GM23248 (cell line): ENCODE measurements at regions not wholly inside any gene's neighbourhood (a gene's known extent, or its start where the extent isn't known, plus 50 kb on each side); places are given as distances from the start of the nearest gene placed in this dataset.

Experiments
- EZH2 ChIP-seq: fragments of 200-600 bp; sonication (generic); IDR thresholded peaks from 2 replicates; pipeline ENCODE4 v1.6.1; 2018; ENCODE audit warnings: antibody characterized with exemption, mild to moderate bottlenecking; ENCODE audit not compliant: insufficient read depth, poor library complexity, severe bottlenecking
- EZH2phosphoT487 ChIP-seq: fragments of 200-600 bp; sonication (generic); IDR thresholded peaks from 2 replicates; pipeline ENCODE4 v1.6.1; 2018; ENCODE audit warnings: antibody characterized with exemption, moderate library complexity, mild to moderate bottlenecking, low read depth; ENCODE audit not compliant: insufficient read depth

DNA sequence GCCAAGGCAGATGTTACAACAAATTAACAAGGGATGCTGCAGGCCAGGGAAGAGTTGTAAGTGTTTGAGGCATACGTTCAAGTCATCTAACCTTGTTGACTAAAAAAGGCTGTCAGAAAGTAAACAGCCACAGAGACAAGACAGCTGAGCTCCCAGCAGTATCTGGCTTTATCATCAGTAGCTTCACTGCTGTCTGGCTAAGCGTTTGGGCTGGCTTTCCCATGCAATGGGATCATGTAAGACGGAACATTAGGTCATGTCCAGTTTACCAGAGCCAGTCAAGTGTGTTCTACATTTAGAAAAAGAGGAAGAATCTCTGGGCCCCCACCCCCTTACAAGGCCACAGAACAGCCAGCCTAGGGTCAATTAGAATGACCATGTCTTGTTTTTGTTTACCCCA lies 51.3 kb upstream of the GSAP start:
- TF ChIP-seq EZH2 (no peak), EZH2phosphoT487 (no peak)
